ENCODE measurements at regions not wholly inside any gene's neighbourhood (a gene's known extent, or its start where the extent isn't known, plus 50 kb on each side); places are given as distances from the start of the nearest gene placed in this dataset.
"Not testable (repeated sequence)": the region's sequence is repeated elsewhere in the genome, so short reads cannot be mapped to it uniquely, and the experiment has no call there.

DNA sequence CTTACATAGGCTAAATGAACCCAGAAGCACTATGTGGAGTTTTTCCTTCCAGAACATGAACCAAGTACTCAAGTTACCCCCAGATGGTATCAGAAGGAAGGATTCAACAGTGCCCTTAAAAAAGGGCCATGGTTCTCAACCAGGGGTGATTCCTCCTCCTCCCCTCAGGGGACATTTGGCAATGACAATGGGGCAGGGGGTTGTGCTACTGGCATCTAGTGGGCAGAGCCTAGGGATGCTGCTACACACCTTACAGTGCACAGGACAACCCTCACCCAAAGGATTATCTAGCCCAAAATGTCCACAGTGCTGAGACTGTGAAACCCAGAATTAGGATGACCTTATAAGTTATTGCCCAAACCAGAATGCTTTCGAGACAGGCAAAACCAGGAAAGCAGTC, 104.1 kb downstream of the NPIPA5 start:
- not testable (repeated sequence) for TF ChIP-seq EZH2phosphoT487 (IDR thresholded peaks at IDR 0.05; ENCODE audit: insufficient read depth, low read depth); EZH2 (IDR thresholded peaks at IDR 0.05; ENCODE audit: insufficient read depth, poor library complexity, severe bottlenecking)

Data from GM23248 (cell line).